Keratinocyte (primary cell): ENCODE measurements at regions not wholly inside any gene's neighbourhood (a gene's known extent, or its start where the extent isn't known, plus 50 kb on each side); places are given as distances from the start of the nearest gene placed in this dataset.

Source experiments
- EZH2 ChIP-seq: IDR thresholded peaks from one replicate; pipeline ENCODE4 v1.6.1; 2012; ENCODE audit warnings: inconsistent platforms, mild to moderate bottlenecking, low read length, moderate library complexity
- TF ChIP-seq, protein P1 (sequence below), 3 experiments: IDR thresholded peaks in 1 of 3; conservative IDR thresholded peaks in 1 of 3; optimal IDR thresholded peaks in 1 of 3; 2 replicates in 2 of 3; 3 replicates in 1 of 3; pipeline versions ENCODE3 to v1.5.1; 2011; ENCODE audit warnings: low read length in 3 of 3, mild to moderate bottlenecking in 3 of 3, moderate library complexity in 2 of 3, control low read depth in 1 of 3, inconsistent platforms in 1 of 3; ENCODE audit not compliant: insufficient read depth in 2 of 3; ENCODE audit errors: extremely low read depth in 1 of 3

DNA sequence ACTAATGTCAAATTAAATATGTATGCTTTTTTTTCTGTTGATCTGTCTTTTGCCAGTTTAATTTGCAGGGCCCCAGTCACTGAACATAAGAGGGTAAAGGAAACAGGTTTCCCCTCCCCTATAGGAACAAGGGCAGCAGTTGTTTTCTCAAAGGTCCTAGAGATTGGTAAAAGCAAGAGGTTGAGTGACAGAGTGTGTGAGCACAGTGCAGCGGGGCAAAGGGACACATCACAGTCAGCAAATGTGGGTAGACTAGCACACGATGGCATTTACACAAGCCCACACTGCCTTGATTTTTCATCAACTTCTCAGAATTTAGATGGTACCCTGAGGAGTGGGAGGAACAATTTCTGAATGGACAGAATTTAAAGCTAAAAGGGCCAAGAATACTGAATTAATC is 138.7 kb upstream of the MYLIP start:
- TF ChIP-seq, protein P1, sequence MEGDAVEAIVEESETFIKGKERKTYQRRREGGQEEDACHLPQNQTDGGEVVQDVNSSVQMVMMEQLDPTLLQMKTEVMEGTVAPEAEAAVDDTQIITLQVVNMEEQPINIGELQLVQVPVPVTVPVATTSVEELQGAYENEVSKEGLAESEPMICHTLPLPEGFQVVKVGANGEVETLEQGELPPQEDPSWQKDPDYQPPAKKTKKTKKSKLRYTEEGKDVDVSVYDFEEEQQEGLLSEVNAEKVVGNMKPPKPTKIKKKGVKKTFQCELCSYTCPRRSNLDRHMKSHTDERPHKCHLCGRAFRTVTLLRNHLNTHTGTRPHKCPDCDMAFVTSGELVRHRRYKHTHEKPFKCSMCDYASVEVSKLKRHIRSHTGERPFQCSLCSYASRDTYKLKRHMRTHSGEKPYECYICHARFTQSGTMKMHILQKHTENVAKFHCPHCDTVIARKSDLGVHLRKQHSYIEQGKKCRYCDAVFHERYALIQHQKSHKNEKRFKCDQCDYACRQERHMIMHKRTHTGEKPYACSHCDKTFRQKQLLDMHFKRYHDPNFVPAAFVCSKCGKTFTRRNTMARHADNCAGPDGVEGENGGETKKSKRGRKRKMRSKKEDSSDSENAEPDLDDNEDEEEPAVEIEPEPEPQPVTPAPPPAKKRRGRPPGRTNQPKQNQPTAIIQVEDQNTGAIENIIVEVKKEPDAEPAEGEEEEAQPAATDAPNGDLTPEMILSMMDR (optimal IDR thresholded peaks at IDR 0.05 in 1 of 3, IDR thresholded peaks at IDR 0.05 in 1 of 3, conservative IDR thresholded peaks at IDR 0.05 in 1 of 3; ENCODE audit: extremely low read depth in 1 of 3, insufficient read depth in 2 of 3, low read length in 3 of 3), result no peak
- no peak for TF ChIP-seq EZH2
